ENCODE measurements at regions not wholly inside any gene's neighbourhood (a gene's known extent, or its start where the extent isn't known, plus 50 kb on each side); places are given as distances from the start of the nearest gene placed in this dataset.

DNA sequence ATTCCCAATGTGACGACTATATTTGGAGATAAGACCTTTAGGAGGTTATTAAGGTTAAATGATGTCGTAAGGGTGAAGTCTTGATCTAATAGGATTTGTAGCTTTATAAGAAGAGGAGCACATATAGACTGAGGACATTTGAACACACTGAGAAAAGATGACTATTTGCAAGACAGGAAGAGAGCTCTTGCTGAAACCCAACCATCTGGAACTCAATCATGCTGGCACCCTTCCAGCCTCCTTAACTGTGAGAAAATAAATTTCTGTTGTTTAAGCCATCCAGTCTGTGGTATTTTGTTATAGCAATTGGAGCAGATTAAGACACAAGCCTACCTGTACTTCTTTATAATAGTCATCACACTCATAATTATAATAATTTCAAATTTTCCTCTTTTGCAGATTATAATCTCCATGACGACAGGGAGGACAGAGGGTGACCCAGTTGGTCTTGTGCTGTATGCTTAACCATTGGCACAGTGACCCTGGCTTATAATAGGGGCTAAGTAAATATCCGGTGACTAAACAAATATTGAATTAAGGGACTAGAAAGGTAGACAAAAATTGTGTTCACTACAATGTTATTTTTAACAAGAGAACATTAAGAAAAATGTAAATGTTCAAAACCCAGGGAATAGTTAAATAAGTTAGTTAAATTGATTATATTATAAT, 206.4 kb upstream of the HDDC2 start:
- H3K4me3 ChIP-seq (ENCODE audit: low read depth in 1 of 2, low read length in 1 of 2) = no peak overlapping the region
- H3K36me3 ChIP-seq = no peaks in the 10 kb centered on the region
- no peaks in the 10 kb centered on the region for H3K4me1 ChIP-seq (ENCODE audit: control insufficient read depth in 1 of 2, insufficient read depth in 1 of 2, low read depth in 1 of 2, low read length in 1 of 2)
- TF ChIP-seq, protein P1, sequence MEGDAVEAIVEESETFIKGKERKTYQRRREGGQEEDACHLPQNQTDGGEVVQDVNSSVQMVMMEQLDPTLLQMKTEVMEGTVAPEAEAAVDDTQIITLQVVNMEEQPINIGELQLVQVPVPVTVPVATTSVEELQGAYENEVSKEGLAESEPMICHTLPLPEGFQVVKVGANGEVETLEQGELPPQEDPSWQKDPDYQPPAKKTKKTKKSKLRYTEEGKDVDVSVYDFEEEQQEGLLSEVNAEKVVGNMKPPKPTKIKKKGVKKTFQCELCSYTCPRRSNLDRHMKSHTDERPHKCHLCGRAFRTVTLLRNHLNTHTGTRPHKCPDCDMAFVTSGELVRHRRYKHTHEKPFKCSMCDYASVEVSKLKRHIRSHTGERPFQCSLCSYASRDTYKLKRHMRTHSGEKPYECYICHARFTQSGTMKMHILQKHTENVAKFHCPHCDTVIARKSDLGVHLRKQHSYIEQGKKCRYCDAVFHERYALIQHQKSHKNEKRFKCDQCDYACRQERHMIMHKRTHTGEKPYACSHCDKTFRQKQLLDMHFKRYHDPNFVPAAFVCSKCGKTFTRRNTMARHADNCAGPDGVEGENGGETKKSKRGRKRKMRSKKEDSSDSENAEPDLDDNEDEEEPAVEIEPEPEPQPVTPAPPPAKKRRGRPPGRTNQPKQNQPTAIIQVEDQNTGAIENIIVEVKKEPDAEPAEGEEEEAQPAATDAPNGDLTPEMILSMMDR (IDR thresholded peaks at IDR 0.05) = no peak
- H3K27me3 ChIP-seq = no peaks in the 10 kb centered on the region
- H3K27ac ChIP-seq = no peak overlapping the region
- H3K9me3 ChIP-seq = no peaks in the 10 kb centered on the region

DNA sequence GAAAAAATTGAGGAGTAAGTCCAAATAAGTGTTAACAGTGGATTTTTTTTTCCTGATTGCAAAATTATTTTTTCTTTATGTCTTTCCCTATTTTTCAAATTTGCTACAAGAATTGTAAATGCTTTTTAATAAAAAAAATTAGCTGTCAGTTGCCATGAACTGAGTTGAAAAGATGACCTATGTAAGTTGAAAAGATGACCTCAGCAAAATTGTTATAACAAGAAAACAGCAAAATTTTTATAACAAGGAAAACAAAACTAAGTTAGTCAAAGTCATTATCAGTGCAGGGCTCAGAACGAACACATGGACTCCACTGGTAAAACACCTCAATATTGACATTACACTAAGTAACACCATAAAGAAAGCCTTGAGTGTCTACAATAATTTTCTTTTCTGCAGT, 207.0 kb upstream of the HDDC2 start:
- Histone ChIP-seq H3K27ac (no peak overlapping the region), H3K36me3 (no peaks in the 10 kb centered on the region), H3K4me1 (ENCODE audit: control insufficient read depth in 1 of 2, insufficient read depth in 1 of 2, low read depth in 1 of 2, low read length in 1 of 2) (no peaks in the 10 kb centered on the region), H3K4me3 (ENCODE audit: low read depth in 1 of 2, low read length in 1 of 2) (no peak overlapping the region), H3K27me3 (no peaks in the 10 kb centered on the region), H3K9me3 (no peaks in the 10 kb centered on the region)
- TF ChIP-seq, protein P1 (IDR thresholded peaks at IDR 0.05) = no peak

DNA sequence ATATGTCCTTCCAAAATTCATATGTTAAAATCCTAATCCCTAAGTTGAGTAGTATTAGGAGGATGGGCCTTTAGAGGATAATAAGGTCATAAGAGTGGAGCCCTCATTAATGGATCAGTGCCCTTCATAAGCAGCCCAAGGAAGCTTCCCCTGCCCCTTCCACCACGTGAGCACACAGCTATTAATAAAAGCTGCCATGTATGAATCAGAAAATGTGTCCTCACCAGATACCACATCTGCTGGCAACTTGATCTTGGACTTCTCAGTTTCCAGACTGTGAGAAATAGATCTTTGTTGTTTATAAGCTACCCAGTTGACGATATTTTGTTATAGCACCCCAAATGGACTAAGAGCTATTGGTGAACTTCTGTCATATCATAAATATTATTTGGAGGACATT, 207.7 kb upstream of the HDDC2 start:
- Histone ChIP-seq H3K27ac (no peak overlapping the region), H3K27me3 (no peaks in the 10 kb centered on the region), H3K36me3 (no peaks in the 10 kb centered on the region), H3K9me3 (no peaks in the 10 kb centered on the region), H3K4me1 (ENCODE audit: control insufficient read depth in 1 of 2, insufficient read depth in 1 of 2, low read depth in 1 of 2, low read length in 1 of 2) (no peaks in the 10 kb centered on the region), H3K4me3 (ENCODE audit: low read depth in 1 of 2, low read length in 1 of 2) (no peak overlapping the region)
- TF ChIP-seq, protein P1 (IDR thresholded peaks at IDR 0.05) = no peak

DNA sequence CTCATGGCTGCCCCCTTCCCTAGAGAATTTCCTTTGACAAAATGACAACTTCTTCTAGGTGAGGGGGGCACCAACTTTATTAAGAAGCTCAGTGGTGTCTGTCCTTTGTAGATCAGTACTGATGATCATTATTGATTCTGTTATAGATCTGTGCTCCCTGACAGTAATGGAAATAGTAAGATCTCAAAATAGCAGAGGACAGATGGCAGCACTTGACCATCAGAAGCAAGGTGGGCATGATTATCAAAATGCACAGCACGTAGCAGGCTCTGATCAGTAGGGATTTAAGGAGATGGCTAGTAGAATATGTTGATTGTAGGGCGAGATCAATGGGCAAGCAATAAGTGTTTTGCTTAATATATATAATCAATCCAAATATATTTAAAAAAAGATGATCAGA, 208.6 kb upstream of the HDDC2 start:
- Histone ChIP-seq H3K4me1 (ENCODE audit: control insufficient read depth in 1 of 2, insufficient read depth in 1 of 2, low read depth in 1 of 2, low read length in 1 of 2) (no peaks in the 10 kb centered on the region), H3K27ac (no peak overlapping the region), H3K9me3 (no peaks in the 10 kb centered on the region), H3K27me3 (no peaks in the 10 kb centered on the region), H3K36me3 (no peaks in the 10 kb centered on the region), H3K4me3 (ENCODE audit: low read depth in 1 of 2, low read length in 1 of 2) (no peak overlapping the region)
- TF ChIP-seq, protein P1 (IDR thresholded peaks at IDR 0.05) = no peak

DNA sequence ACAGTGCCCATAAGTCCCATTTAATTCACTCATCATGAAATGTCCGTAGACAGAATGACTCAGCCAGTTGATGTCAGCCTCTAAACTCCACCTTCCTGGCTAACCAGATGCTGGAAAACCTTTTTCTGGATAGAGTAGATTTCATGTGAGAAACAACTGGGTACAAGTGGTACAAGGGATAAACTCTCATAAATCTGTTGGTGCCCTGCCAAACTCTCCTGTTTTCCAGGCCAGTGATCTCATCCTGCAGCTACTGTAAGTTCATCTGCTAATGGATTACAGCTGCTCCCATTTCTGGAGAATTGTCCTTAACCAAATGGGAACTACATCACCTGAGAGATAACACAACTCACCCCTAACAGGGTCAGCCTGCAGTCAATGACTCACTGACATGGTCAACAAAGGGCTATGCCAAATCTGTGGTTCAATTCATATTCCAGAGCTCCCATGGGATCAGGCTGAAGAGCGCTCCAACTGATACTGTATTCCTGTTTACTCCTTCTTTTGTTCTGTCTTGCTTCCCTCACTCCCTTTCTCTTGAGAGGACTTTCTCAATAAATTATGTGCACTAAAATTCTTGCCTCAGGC, 210.1 kb upstream of the HDDC2 start:
- TF ChIP-seq, protein P1 (IDR thresholded peaks at IDR 0.05) = no peak
- H3K4me1 ChIP-seq (ENCODE audit: control insufficient read depth in 1 of 2, insufficient read depth in 1 of 2, low read depth in 1 of 2, low read length in 1 of 2) = no peaks in the 10 kb centered on the region
- no peaks in the 10 kb centered on the region for H3K9me3 ChIP-seq
- no peak overlapping the region for H3K27ac ChIP-seq
- H3K27me3 ChIP-seq = no peaks in the 10 kb centered on the region
- no peak overlapping the region for H3K4me3 ChIP-seq (ENCODE audit: low read depth in 1 of 2, low read length in 1 of 2)
- no peaks in the 10 kb centered on the region for H3K36me3 ChIP-seq

Measured in neutrophil (primary cell).